ENCODE measurements at regions not wholly inside any gene's neighbourhood (a gene's known extent, or its start where the extent isn't known, plus 50 kb on each side); places are given as distances from the start of the nearest gene placed in this dataset.

DNA sequence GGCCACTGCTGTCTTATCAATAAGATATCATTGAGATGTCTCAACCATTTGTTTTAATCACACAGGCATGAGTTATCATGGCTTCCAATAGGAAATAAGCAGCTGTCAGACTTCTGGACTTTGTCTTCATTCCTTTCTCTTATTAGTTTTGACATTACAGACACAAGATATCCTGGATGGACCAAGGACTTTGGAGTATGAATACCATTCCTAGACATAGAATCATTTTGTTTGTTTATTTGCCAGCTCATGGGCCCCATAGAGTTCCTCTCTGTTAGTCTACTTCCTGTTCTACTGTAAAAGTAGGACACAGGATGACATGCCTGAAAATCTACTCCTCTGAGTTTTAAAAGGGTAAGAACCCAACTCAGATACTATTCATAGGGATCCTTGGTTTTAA, 77.7 kb upstream of the KCNJ16 start:
- Histone ChIP-seq H3K36me3 (ENCODE audit: control insufficient read depth in 2 of 2, insufficient read depth in 2 of 2, low read length in 2 of 2) (no peaks in the 10 kb centered on the region), H3K4me3 (ENCODE audit: low read length in 2 of 2) (no peak overlapping the region), H3K27ac (ENCODE audit: low read length) (no peak overlapping the region), H3K9me3 (ENCODE audit: control insufficient read depth in 2 of 2, low read length in 2 of 2) (peaks cover 3 to 4% of the 10 kb centered on the region in 2 donors), H3K9ac (ENCODE audit: low read length in 2 of 2) (no peak overlapping the region), H3K4me1 (ENCODE audit: control insufficient read depth, insufficient read depth, low read length) (no peaks in the 10 kb centered on the region), H3K27me3 (ENCODE audit: control insufficient read depth in 1 of 2, insufficient read depth in 2 of 2, low read length in 2 of 2) (no peaks in the 10 kb centered on the region)

- no peaks in the 10 kb centered on the region for H3K27me3 ChIP-seq (ENCODE audit: control insufficient read depth in 1 of 2, insufficient read depth in 2 of 2, low read length in 2 of 2)
- H3K27ac ChIP-seq (ENCODE audit: low read length) = no peak overlapping the region
- H3K36me3 ChIP-seq (ENCODE audit: control insufficient read depth in 2 of 2, insufficient read depth in 2 of 2, low read length in 2 of 2) = no peaks in the 10 kb centered on the region
- no peak overlapping the region for H3K4me3 ChIP-seq (ENCODE audit: low read length in 2 of 2)
- no peak overlapping the region for H3K9ac ChIP-seq (ENCODE audit: low read length in 2 of 2)
- no peaks in the 10 kb centered on the region for H3K4me1 ChIP-seq (ENCODE audit: control insufficient read depth, insufficient read depth, low read length)
- H3K9me3 ChIP-seq (ENCODE audit: control insufficient read depth in 2 of 2, low read length in 2 of 2) = peaks cover 3 to 4% of the 10 kb centered on the region in 2 donors
Observed at GRCh38 chr17:69999253-69999652, 75.8 kb upstream of the KCNJ16 start.

GRCh38 chr17:70006159-70006558, 68.9 kb upstream of the KCNJ16 start:
- H3K4me1 ChIP-seq (ENCODE audit: control insufficient read depth, insufficient read depth, low read length) = no peaks in the 10 kb centered on the region
- H3K27ac ChIP-seq (ENCODE audit: low read length) = no peak overlapping the region
- H3K4me3 ChIP-seq (ENCODE audit: low read length in 2 of 2) = no peak overlapping the region

DNA sequence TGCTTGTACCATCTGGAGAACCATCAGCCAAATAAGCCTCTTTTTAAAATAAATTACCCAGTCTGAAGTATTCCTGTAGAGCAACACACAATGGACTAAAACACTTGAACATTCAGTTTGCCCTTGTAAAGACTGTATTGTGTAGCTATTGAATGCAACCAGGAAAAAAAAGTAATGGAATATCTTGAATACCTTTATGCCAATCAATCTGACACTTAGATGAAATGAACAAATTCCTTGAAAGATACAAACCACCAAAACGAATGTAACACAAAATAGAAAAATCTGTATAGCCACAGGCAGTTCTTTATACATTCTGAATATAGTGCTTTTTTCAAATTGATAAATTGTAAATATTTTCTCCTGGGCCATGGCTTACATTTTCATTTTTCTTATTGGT, 63.3 kb upstream of the KCNJ16 start:
- H3K27ac ChIP-seq (ENCODE audit: low read length) = no peak overlapping the region
- no peaks in the 10 kb centered on the region for H3K27me3 ChIP-seq (ENCODE audit: control insufficient read depth in 1 of 2, insufficient read depth in 2 of 2, low read length in 2 of 2)
- H3K9me3 ChIP-seq (ENCODE audit: control insufficient read depth in 2 of 2, low read length in 2 of 2) = no peaks in the 10 kb centered on the region
- no peaks in the 10 kb centered on the region for H3K4me1 ChIP-seq (ENCODE audit: control insufficient read depth, insufficient read depth, low read length)
- no peak overlapping the region for H3K4me3 ChIP-seq (ENCODE audit: low read length in 2 of 2)
- no peaks in the 10 kb centered on the region for H3K36me3 ChIP-seq (ENCODE audit: control insufficient read depth in 2 of 2, insufficient read depth in 2 of 2, low read length in 2 of 2)
- H3K9ac ChIP-seq (ENCODE audit: low read length in 2 of 2) = no peak overlapping the region

More at GRCh38 chr17:70006159-70006558, 68.9 kb upstream of the KCNJ16 start:
- H3K36me3 ChIP-seq (ENCODE audit: control insufficient read depth in 2 of 2, insufficient read depth in 2 of 2, low read length in 2 of 2) = no peaks in the 10 kb centered on the region
- no peak overlapping the region for H3K9ac ChIP-seq (ENCODE audit: low read length in 2 of 2)
- H3K27me3 ChIP-seq (ENCODE audit: control insufficient read depth in 1 of 2, insufficient read depth in 2 of 2, low read length in 2 of 2) = no peaks in the 10 kb centered on the region
- no peaks in the 10 kb centered on the region for H3K9me3 ChIP-seq (ENCODE audit: control insufficient read depth in 2 of 2, low read length in 2 of 2)

DNA sequence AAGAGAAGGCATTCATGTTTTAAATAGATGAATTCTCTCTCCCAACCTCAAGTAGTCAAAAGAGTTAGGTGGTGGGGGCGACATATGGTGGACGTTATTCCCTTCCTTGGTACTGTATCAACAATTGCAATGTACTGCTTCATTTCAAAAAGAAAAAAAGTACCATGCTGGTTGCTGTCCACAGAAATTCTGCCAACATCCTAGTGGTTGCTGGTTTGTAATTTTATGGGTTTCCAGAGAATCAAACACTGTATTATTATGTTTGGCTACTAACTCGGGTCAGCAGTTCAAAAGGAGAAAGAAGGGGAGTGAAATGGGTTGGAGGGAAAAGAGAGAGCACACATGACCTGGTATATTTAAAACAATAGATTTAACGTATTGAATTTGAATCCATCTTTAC, 61.1 kb upstream of the KCNJ16 start:
- Histone ChIP-seq H3K27ac (ENCODE audit: low read length) (no peak overlapping the region), H3K4me1 (ENCODE audit: control insufficient read depth, insufficient read depth, low read length) (no peaks in the 10 kb centered on the region), H3K36me3 (ENCODE audit: control insufficient read depth in 2 of 2, insufficient read depth in 2 of 2, low read length in 2 of 2) (no peaks in the 10 kb centered on the region), H3K27me3 (ENCODE audit: control insufficient read depth in 1 of 2, insufficient read depth in 2 of 2, low read length in 2 of 2) (no peaks in the 10 kb centered on the region), H3K9ac (ENCODE audit: low read length in 2 of 2) (no peak overlapping the region), H3K9me3 (ENCODE audit: control insufficient read depth in 2 of 2, low read length in 2 of 2) (no peaks in the 10 kb centered on the region), H3K4me3 (ENCODE audit: low read length in 2 of 2) (no peak overlapping the region)

- Histone ChIP-seq H3K27me3 (ENCODE audit: control insufficient read depth in 1 of 2, insufficient read depth in 2 of 2, low read length in 2 of 2) (no peaks in the 10 kb centered on the region), H3K9me3 (ENCODE audit: control insufficient read depth in 2 of 2, low read length in 2 of 2) (no peaks in the 10 kb centered on the region), H3K4me1 (ENCODE audit: control insufficient read depth, insufficient read depth, low read length) (no peaks in the 10 kb centered on the region), H3K9ac (ENCODE audit: low read length in 2 of 2) (no peak overlapping the region), H3K4me3 (ENCODE audit: low read length in 2 of 2) (no peak overlapping the region), H3K27ac (ENCODE audit: low read length) (no peak overlapping the region), H3K36me3 (ENCODE audit: control insufficient read depth in 2 of 2, insufficient read depth in 2 of 2, low read length in 2 of 2) (no peaks in the 10 kb centered on the region)
Observed at GRCh38 chr17:70017112-70017511, 57.9 kb upstream of the KCNJ16 start.

DNA sequence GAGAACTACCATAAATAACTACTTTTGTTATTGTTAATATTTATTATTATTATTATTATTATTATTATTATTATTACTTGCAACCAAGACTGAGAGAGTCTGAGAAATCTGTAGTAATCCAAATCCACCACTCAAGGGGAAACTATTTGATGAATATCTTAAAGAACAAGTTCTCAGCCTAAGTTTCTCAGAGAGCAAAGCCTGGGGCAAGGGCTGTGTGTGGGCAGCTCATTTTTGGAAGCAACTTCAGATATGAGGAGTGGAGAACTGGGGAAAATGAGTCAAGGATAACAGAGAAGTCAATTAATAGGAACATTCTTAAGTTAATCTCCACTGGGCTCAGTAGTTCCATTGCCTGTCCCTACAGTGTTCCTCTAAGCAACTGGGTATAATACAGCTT, 57.1 kb upstream of the KCNJ16 start:
- Histone ChIP-seq H3K27me3 (ENCODE audit: control insufficient read depth in 1 of 2, insufficient read depth in 2 of 2, low read length in 2 of 2) (no peaks in the 10 kb centered on the region), H3K36me3 (ENCODE audit: control insufficient read depth in 2 of 2, insufficient read depth in 2 of 2, low read length in 2 of 2) (no peaks in the 10 kb centered on the region), H3K27ac (ENCODE audit: low read length) (no peak overlapping the region)

DNA sequence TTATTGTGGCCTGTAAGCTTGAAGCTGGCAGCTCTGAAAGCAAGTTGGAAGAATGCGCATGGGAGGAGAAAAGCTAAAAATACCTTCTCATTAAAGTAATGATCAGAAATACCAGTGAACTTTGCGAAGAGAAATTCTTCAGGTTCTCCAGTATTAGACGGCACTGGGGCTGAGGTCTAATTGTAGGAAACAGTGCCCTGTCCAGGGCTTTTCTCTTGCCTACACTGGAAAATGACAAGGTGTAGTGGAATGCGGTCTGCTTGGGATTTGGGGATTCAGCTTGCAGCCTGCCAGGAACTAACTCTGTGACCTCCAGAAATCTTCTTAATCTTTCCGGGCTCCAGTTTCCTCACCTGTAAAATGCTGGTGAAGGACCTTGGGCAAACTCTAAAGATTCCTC, 53.3 kb upstream of the KCNJ16 start:
- Histone ChIP-seq H3K4me1 (ENCODE audit: control insufficient read depth, insufficient read depth, low read length) (no peaks in the 10 kb centered on the region), H3K9ac (ENCODE audit: low read length in 2 of 2) (no peak overlapping the region), H3K4me3 (ENCODE audit: low read length in 2 of 2) (no peak overlapping the region), H3K9me3 (ENCODE audit: control insufficient read depth in 2 of 2, low read length in 2 of 2) (no peaks in the 10 kb centered on the region), H3K36me3 (ENCODE audit: control insufficient read depth in 2 of 2, insufficient read depth in 2 of 2, low read length in 2 of 2) (no peaks in the 10 kb centered on the region), H3K27ac (ENCODE audit: low read length) (no peak overlapping the region), H3K27me3 (ENCODE audit: control insufficient read depth in 1 of 2, insufficient read depth in 2 of 2, low read length in 2 of 2) (no peaks in the 10 kb centered on the region)

More for the DNA sequence above, 57.1 kb upstream of the KCNJ16 start:
- Histone ChIP-seq H3K4me1 (ENCODE audit: control insufficient read depth, insufficient read depth, low read length) (no peaks in the 10 kb centered on the region), H3K9me3 (ENCODE audit: control insufficient read depth in 2 of 2, low read length in 2 of 2) (no peaks in the 10 kb centered on the region), H3K4me3 (ENCODE audit: low read length in 2 of 2) (no peak overlapping the region), H3K9ac (ENCODE audit: low read length in 2 of 2) (no peak overlapping the region)

GRCh38 chr17:70022175-70022574, 52.9 kb upstream of the KCNJ16 start:
- no peaks in the 10 kb centered on the region for H3K36me3 ChIP-seq (ENCODE audit: control insufficient read depth in 2 of 2, insufficient read depth in 2 of 2, low read length in 2 of 2)
- no peak overlapping the region for H3K9ac ChIP-seq (ENCODE audit: low read length in 2 of 2)
- no peak overlapping the region for H3K4me3 ChIP-seq (ENCODE audit: low read length in 2 of 2)
- H3K27me3 ChIP-seq (ENCODE audit: control insufficient read depth in 1 of 2, insufficient read depth in 2 of 2, low read length in 2 of 2) = no peaks in the 10 kb centered on the region
- no peaks in the 10 kb centered on the region for H3K4me1 ChIP-seq (ENCODE audit: control insufficient read depth, insufficient read depth, low read length)
- no peaks in the 10 kb centered on the region for H3K9me3 ChIP-seq (ENCODE audit: control insufficient read depth in 2 of 2, low read length in 2 of 2)
- H3K27ac ChIP-seq (ENCODE audit: low read length) = no peak overlapping the region

DNA sequence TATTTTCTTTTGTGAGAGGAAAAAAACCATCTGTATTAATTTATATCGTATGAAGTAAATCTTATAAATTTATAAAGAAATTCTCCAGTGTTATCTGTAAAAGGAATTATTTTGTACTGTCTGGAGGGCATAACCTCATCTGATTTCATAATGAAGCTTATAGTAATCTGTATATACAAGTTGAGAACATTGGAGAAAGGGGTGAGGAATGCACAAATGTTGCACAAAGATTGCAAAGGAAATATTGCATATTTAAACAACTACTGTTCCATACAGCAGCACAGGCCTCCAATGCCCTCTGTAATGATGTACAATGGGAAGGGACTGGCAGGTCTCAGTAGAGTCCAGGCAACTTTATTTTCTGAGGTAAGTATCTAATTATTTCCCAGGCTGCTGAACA, 50.8 kb upstream of the KCNJ16 start:
- no peaks in the 10 kb centered on the region for H3K36me3 ChIP-seq (ENCODE audit: control insufficient read depth in 2 of 2, insufficient read depth in 2 of 2, low read length in 2 of 2)
- H3K4me1 ChIP-seq (ENCODE audit: control insufficient read depth, insufficient read depth, low read length) = no peaks in the 10 kb centered on the region
- H3K27me3 ChIP-seq (ENCODE audit: control insufficient read depth in 1 of 2, insufficient read depth in 2 of 2, low read length in 2 of 2) = no peaks in the 10 kb centered on the region
- H3K4me3 ChIP-seq (ENCODE audit: low read length in 2 of 2) = no peak overlapping the region
- no peak overlapping the region for H3K27ac ChIP-seq (ENCODE audit: low read length)
- H3K9ac ChIP-seq (ENCODE audit: low read length in 2 of 2) = no peak overlapping the region
- H3K9me3 ChIP-seq (ENCODE audit: control insufficient read depth in 2 of 2, low read length in 2 of 2) = no peaks in the 10 kb centered on the region
